IMR-90 (cell line): ENCODE measurements at regions not wholly inside any gene's neighbourhood (a gene's known extent, or its start where the extent isn't known, plus 50 kb on each side); places are given as distances from the start of the nearest gene placed in this dataset.

Experiments used
- MAZ ChIP-seq: IDR thresholded peaks from 2 replicates; pipeline ENCODE4 v1.6.1; 2012; ENCODE audit warnings: low read depth, mild to moderate bottlenecking, low read length, improper control_type of control experiment, moderate library complexity, borderline replicate concordance
- POLR2A ChIP-seq: IDR thresholded peaks from 2 replicates; pipeline ENCODE4 v1.6.1; 2012; ENCODE audit warnings: mild to moderate bottlenecking, low read depth, low read length
- TF ChIP-seq, protein P1 (sequence below): conservative IDR thresholded peaks from 2 replicates; pipeline ENCODE4 v1.5.1; 2012; ENCODE audit warnings: mild to moderate bottlenecking, low read depth, low read length, improper control_type of control experiment

GRCh38 chr15:68001811-68002210 is 52.3 kb upstream of the PIAS1 start:
- TF ChIP-seq, protein P1, sequence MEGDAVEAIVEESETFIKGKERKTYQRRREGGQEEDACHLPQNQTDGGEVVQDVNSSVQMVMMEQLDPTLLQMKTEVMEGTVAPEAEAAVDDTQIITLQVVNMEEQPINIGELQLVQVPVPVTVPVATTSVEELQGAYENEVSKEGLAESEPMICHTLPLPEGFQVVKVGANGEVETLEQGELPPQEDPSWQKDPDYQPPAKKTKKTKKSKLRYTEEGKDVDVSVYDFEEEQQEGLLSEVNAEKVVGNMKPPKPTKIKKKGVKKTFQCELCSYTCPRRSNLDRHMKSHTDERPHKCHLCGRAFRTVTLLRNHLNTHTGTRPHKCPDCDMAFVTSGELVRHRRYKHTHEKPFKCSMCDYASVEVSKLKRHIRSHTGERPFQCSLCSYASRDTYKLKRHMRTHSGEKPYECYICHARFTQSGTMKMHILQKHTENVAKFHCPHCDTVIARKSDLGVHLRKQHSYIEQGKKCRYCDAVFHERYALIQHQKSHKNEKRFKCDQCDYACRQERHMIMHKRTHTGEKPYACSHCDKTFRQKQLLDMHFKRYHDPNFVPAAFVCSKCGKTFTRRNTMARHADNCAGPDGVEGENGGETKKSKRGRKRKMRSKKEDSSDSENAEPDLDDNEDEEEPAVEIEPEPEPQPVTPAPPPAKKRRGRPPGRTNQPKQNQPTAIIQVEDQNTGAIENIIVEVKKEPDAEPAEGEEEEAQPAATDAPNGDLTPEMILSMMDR = no peak
- TF ChIP-seq MAZ = no peak
- no peak for TF ChIP-seq POLR2A
